DOHH2 (cell line): ENCODE measurements at regions not wholly inside any gene's neighbourhood (a gene's known extent, or its start where the extent isn't known, plus 50 kb on each side); places are given as distances from the start of the nearest gene placed in this dataset.

Experiments
- CTCF ChIP-seq: fragments of 200-600 bp; sonication (generic); IDR thresholded peaks from one replicate; pipeline ENCODE4 v1.5.1; 2014; ENCODE audit warnings: antibody characterized with exemption, mild to moderate bottlenecking, low read depth, low read length; ENCODE audit not compliant: poor library complexity, severe bottlenecking
- EZH2phosphoT487 ChIP-seq: fragments of 200-600 bp; sonication (generic); IDR thresholded peaks from 2 replicates; pipeline ENCODE4 v1.6.1; 2017; ENCODE audit warnings: borderline replicate concordance, mild to moderate bottlenecking, antibody characterized with exemption, low read length, moderate library complexity, mixed read lengths

DNA sequence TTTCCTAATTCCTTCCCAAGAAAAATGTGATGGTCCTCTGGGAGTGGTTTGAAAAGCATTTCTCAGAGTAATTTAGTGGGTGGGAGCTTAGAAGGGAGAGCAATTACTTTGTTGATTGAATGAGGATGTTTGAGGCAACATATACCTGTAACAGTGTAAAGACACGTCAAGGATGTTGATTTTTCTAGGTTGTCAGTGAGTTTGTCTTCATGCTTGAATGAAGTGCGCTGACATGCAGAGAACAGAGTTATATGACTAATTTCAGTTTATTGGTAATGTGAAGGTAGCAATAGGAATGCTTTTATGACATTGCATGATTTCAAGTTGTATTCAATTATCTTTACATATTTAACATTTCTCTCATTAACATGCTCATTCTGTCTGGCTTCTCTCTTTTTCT lies 286.9 kb downstream of the NFKBIZ start:
- TF ChIP-seq CTCF (no peak), EZH2phosphoT487 (no peak)
